ENCODE measurements at regions not wholly inside any gene's neighbourhood (a gene's known extent, or its start where the extent isn't known, plus 50 kb on each side); places are given as distances from the start of the nearest gene placed in this dataset.

GRCh38 chr14:34070917-34071407 is 120.1 kb upstream of the EGLN3 start:
- no peak for TF ChIP-seq CTCF (conservative IDR thresholded peaks at IDR 0.05)
- TF ChIP-seq EZH2 (IDR thresholded peaks at IDR 0.05; ENCODE audit: low read depth), result no peak
